ENCODE measurements at regions not wholly inside any gene's neighbourhood (a gene's known extent, or its start where the extent isn't known, plus 50 kb on each side); places are given as distances from the start of the nearest gene placed in this dataset.
A peak's percentile ranks its signal among the peaks of the same experiment; 100 is the strongest.

GRCh38 chrX:109843963-109844751 is 111.1 kb upstream of the ACSL4 start:
- DNase-seq, result no peak

DNA sequence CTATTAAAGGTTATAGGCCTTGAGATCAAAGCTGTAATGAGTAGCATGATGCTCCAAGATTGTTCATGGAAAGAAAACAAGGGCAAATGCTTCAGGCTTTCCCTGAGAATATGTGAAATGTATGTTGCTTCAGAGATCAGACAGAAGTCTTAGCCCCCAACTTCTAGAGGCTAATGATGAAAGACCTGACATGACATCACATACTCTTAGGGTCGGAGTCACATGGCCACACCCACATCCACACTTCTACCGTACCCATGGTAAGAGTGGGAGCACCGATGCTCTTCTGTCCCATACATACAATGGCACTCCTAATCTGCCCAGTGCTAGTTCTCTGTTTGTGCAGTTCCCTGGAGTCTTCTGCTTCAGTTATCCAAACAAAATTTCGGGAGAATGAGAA is 111.9 kb upstream of the ACSL4 start:
- DNase-seq, result no peak

GRCh38 chrX:109845996-109846395 is 112.9 kb upstream of the ACSL4 start:
- DNase-seq, result no peak

DNA sequence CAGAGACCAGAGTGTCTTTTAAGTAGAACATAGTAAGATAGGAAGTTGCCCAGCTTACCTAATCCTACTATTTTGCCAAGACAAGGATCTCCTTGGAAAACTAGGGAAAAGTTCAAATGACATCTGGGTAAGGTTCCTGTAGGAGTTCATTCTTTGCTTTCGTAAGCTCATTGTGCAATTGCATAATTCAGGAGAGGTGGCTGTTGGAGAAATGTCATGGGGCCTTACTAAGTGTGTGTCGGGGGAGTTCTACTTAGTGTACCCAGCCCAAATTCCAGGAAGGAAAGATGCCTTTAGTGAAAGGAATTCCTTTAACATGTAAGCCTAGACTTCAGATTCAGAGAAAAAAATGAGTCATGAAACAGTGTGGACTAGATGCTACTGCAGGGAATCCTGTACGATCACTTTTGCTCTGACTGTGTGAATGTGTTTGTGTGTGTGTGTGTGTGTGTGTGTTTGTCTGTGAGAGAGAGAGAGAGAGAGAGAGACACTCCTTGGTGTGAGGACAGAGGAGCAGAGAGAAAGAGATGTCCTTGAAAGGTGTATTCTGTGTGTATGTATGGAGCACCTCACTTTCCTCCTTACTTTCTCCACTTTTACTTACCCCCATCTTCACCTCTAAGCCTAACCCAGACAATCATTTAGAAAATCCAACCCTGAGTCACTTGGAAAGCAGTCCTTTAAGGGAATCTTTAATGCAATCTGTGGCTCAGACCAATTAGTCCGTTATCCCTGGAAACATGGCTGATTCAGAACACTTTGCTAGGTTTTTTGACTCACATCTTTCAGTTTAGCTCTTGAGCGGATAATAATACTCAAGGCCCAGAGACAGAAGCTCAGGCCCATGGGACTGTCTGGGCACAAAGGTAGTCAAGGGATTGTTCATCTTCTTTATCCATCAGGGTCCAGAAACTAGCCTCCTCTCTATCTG is 114.5 kb upstream of the ACSL4 start:
- peak; percentile 51 for DNase-seq

- DNase-seq, result no peak
Measured at GRCh38 chrX:109848461-109849050, 115.5 kb upstream of the ACSL4 start.

GRCh38 chrX:109854096-109854495 is 121.0 kb upstream of the ACSL4 start:
- DNase-seq, result no peak

GRCh38 chrX:109855501-109855900 is 122.4 kb upstream of the ACSL4 start:
- DNase-seq, result no peak

GRCh38 chrX:109856974-109857373 is 123.9 kb upstream of the ACSL4 start:
- no peak for DNase-seq

DNA sequence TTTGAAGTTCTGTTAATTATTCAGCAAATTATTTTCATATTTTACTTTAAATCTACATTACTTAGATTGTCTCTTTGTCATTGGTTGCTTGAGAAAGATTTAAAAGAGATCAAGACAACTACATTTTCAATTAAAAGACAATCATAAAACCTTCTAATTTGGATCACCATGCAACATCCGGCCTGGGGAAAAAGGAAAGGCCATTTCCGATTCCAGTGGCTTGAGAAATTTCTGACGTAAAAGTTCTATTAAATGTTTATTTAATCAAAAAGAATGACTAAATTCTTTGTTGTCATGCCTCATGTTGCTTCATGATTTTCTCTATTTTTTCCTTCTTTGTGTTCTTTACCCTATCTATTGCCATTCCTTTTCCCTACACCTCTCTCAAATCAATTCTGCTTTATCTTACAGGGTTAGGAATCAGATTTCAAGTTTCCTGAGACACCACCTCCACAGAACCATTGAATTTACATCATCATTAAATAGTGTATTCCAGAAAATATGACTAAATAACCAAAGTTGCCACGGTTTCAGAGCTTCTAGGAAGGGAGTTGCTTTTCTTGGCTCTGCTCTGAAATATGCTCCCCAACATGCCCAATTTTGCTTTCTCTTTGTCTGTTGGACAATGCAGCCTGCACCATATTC is 124.6 kb upstream of the ACSL4 start:
- no peak for DNase-seq

DNA sequence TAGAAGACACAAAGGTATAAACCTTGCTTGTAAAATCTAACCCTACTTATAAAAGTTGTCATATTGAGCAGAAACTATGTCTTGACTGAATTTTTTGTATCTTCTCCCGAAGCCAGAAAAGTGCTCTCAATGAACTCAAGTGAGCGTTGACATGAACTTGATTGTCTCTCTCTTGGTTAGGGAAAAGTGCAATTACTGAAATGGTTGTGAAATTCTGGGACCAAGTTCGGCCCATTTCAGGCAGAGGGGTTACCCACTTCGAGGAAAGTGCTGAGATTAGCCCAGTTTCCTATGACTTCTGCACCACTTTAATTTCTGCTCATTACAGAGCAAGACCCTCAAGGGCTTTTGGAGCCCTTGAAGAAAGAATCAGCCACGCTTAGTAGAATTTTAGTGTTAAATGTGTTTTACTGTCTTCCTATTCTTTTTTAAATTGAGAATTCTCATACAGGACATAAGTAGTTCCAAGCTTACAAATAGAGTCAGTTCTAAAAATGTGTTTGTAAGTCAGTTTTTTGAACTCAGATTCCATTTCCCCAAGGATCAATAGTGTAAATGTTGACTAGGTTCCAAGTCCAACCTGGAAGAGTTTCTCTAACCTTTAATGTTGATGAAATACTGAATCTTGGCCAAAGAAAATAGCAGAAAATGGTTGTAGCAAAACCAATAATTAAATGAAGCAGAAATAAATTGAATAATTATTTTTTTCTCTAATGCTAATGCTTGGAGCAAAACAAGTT is 125.7 kb upstream of the ACSL4 start:
- no peak for DNase-seq

DNA sequence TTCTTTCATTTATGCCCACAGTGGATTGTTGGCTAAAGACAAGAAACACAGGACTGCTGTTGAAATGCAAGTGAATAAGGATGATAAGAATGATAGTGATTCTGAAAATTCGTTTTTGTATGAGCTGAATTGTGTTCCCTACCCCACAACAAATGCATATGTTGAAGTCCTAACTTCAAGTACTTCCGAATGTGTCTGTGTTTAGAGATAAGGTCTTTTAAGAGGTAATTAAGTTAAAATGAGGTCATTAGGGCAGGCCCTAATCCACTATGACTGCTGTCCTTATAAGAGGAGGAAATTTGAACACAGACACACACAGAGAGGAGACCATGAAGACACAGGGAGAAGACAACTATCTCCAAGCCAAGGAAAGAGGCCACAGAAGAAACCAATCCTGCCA is 126.6 kb upstream of the ACSL4 start:
- DNase-seq, result no peak

GRCh38 chrX:109862433-109862832 is 129.4 kb upstream of the ACSL4 start:
- no peak for DNase-seq

- no peak for DNase-seq
Measured at GRCh38 chrX:109863811-109864210, 130.8 kb upstream of the ACSL4 start.

- DNase-seq, result no peak
Measured at GRCh38 chrX:109871121-109871888, 131.6 kb upstream of the TMEM164 start.

GRCh38 chrX:109872021-109872732 is 130.7 kb upstream of the TMEM164 start:
- DNase-seq, result no peak

GRCh38 chrX:109873574-109873973 is 129.3 kb upstream of the TMEM164 start:
- no peak for DNase-seq

GRCh38 chrX:109873983-109874382 is 128.9 kb upstream of the TMEM164 start:
- DNase-seq, result no peak

- no peak for DNase-seq
Measured at GRCh38 chrX:109874548-109874947, 128.4 kb upstream of the TMEM164 start.

GRCh38 chrX:109875831-109876230 is 127.1 kb upstream of the TMEM164 start:
- no peak for DNase-seq

DNA sequence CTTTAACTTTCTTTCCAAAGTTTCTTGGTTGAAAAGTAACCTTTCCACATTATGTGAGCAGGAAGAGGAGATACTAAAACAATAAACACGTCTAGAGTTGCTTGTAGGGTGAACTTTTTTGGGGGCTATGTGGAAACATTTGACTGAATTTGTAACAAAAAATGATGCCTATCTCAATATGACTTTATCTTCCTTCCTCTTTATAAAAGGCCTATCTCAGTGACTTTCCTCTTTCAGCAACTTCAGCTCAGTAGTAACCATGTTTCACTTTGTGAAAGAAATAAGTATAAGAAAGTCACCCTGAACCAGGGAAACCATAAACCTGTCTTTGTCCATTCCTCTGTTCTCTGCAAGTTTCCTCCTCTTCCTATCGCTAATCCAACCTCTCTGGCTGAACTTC is 124.7 kb upstream of the TMEM164 start:
- DNase-seq, result no peak

- no peak for DNase-seq
Measured at GRCh38 chrX:109879991-109880390, 122.9 kb upstream of the TMEM164 start.
